ENCODE measurements at regions not wholly inside any gene's neighbourhood (a gene's known extent, or its start where the extent isn't known, plus 50 kb on each side); places are given as distances from the start of the nearest gene placed in this dataset.
"Not testable (repeated sequence)": the region's sequence is repeated elsewhere in the genome, so short reads cannot be mapped to it uniquely, and the experiment has no call there.

DNA sequence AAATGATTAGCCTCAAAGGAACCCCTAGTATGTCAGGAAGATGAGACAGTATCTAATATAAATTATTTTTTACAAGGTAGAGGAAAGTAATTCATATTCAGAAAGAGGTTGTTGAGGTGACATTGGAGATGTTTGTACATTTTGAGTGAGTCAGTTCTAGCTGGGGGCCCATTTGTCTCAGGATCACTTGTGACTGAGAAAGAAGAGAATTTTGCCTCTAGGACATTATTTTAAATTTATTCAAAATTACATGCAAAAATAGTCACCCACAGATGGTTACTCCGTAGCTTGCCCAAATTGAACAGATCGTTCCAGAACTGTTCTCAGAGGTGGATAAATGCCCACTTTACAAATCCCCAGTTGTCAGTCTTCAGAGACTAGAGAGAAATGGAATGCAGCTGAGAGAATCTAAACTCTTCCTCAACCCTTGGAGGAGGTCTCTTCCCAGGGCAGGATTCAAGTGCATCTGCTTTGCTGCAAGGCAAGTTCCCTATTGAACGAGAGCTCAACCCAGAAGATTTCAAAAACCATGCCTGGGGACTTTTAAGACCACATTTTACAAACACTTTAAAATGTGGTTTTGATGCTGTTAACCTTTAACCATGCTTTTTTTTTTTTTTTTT lies 987.8 kb upstream of the ADAMTS5 start:
- Histone ChIP-seq H3K4me3 (no peak overlapping the region), H3K79me2 (replicated peaks; ENCODE audit: insufficient read depth) (no peaks in the 10 kb centered on the region), H3K4me2 (no peak overlapping the region), H3K36me3 (ENCODE audit: insufficient read depth) (no peaks in the 10 kb centered on the region), H3K27ac (ENCODE audit: low read depth) (no peak overlapping the region), H3K4me1 (ENCODE audit: insufficient read depth) (no peaks in the 10 kb centered on the region), H2AFZ (no peak overlapping the region), H4K20me1 (replicated peaks; ENCODE audit: insufficient read depth) (no peaks in the 10 kb centered on the region), H3F3A (replicated peaks; ENCODE audit: low read depth) (no peaks in the 10 kb centered on the region), H3K27me3 (ENCODE audit: insufficient read depth) (no peaks in the 10 kb centered on the region), H3K9me2 (ENCODE audit: insufficient read depth) (no peaks in the 10 kb centered on the region; the same call in 1 of the 2 replicates)
- no peak overlapping the region for H3K4me3 Mint-ChIP-seq
- DNase-seq (ENCODE audit: low spot score) (peak; percentile 1), ATAC-seq (no peak)
- no peak overlapping the region for H3K27ac Mint-ChIP-seq
- H3K27me3 Mint-ChIP-seq (ENCODE audit: insufficient read depth, low read depth, poor library complexity), result no peaks in the 10 kb centered on the region
- H3K4me1 Mint-ChIP-seq, result peaks cover 3% of the 10 kb centered on the region; the same call in 1 of the 3 replicates
- TF ChIP-seq POLR2AphosphoS5 (IDR thresholded peaks at IDR 0.05; ENCODE audit: low read depth) (no peak), ZNF114 (CRISPR knock-in tag; IDR thresholded peaks at IDR 0.05) (no peak), CREB1 (CRISPR knock-in tag; IDR thresholded peaks at IDR 0.05; ENCODE audit: low read depth) (no peak)
- H3K9me3 Mint-ChIP-seq, result no peaks in the 10 kb centered on the region; the same call in 2 of the 3 replicates
- H3K36me3 Mint-ChIP-seq (ENCODE audit: low read depth), result no peaks in the 10 kb centered on the region; the same call in 2 of the 3 replicates

DNA sequence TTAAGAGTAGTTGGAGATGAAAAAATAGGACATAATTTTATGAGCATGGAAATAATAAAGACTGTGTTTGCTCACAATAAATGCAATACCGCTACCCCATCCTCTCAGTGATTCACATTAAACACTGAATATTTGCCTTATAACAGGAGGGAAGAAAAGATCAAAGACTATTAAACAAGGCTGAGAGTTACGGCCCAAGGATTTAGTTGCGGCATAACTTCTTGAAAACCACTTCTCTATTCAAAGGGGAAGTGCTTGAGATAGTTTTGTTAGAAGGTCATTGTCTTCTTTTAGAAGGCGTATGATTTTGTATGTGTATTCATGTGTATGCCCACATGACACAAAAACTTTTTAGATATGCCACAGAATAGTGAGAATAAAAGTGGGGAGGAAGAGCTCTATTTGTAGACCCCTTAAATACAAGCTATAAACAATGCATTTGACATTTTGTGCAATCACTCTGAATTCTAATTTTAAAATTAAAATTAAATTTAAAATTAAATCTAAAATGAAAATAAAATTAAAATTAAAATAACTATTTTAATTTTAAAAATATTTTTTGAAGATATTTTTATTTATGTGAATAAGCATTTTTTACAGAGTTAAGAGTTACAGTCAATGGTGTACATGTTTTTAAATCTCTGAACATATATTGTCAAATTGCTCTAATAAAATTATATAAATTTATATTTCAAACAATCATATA lies 986.6 kb upstream of the ADAMTS5 start:
- ATAC-seq, result no peak
- DNase-seq (ENCODE audit: low spot score), result no peak

DNA sequence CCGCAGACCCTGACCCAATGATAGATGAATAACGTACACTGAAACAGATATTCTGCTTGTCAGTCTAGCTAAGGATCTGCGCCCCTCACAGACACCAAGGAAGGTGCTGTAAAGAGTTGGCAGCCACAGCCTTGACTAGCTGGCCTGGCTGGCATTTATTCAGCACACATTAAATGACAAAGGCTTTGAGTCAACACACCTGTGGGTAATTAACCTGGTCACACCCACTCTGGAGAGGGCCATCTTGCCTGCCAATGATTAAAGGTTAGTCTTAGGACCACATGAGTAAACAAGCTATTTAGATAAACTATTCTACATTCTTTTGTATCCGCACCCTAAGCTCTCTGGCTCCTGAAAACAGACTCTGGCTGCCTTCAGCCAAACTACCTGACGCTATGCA lies 982.2 kb upstream of the ADAMTS5 start:
- TF ChIP-seq NANOG (IDR thresholded peaks at IDR 0.05; ENCODE audit: borderline replicate concordance), result peak; percentile 72; the same call in 1 of the 2 replicates
- not testable (repeated sequence) for H3K4me1 ChIP-seq (ENCODE audit: insufficient read depth); H3K27me3 Mint-ChIP-seq (ENCODE audit: insufficient read depth, low read depth, poor library complexity); H3K27me3 ChIP-seq (ENCODE audit: insufficient read depth); H3K4me1 Mint-ChIP-seq; H2AFZ ChIP-seq; H3F3A ChIP-seq (replicated peaks; ENCODE audit: low read depth); H3K36me3 ChIP-seq (ENCODE audit: insufficient read depth); H3K4me3 ChIP-seq; H3K4me3 Mint-ChIP-seq; H4K20me1 ChIP-seq (replicated peaks; ENCODE audit: insufficient read depth); H3K79me2 ChIP-seq (replicated peaks; ENCODE audit: insufficient read depth); H3K4me2 ChIP-seq; H3K27ac Mint-ChIP-seq; H3K9me2 ChIP-seq (ENCODE audit: insufficient read depth); H3K27ac ChIP-seq (ENCODE audit: low read depth); H3K36me3 Mint-ChIP-seq (ENCODE audit: low read depth)
- peaks cover 21% of the 10 kb centered on the region for H3K9me3 Mint-ChIP-seq
- peak; percentile 75 for ATAC-seq
- peak; percentile 51 for DNase-seq (ENCODE audit: low spot score)

More for the DNA sequence above, 986.6 kb upstream of the ADAMTS5 start:
- peaks cover 9% of the 10 kb centered on the region for H3K36me3 Mint-ChIP-seq (ENCODE audit: low read depth)
- no peak overlapping the region for H3K4me3 Mint-ChIP-seq
- Histone ChIP-seq H2AFZ (no peak overlapping the region), H4K20me1 (replicated peaks; ENCODE audit: insufficient read depth) (no peaks in the 10 kb centered on the region), H3K9me2 (ENCODE audit: insufficient read depth) (no peaks in the 10 kb centered on the region; the same call in 1 of the 2 replicates), H3K36me3 (ENCODE audit: insufficient read depth) (no peaks in the 10 kb centered on the region), H3K27me3 (ENCODE audit: insufficient read depth) (no peaks in the 10 kb centered on the region), H3K4me1 (ENCODE audit: insufficient read depth) (no peaks in the 10 kb centered on the region), H3K4me2 (no peak overlapping the region), H3K4me3 (no peak overlapping the region), H3K27ac (ENCODE audit: low read depth) (no peak overlapping the region), H3K79me2 (replicated peaks; ENCODE audit: insufficient read depth) (no peaks in the 10 kb centered on the region), H3F3A (replicated peaks; ENCODE audit: low read depth) (no peaks in the 10 kb centered on the region)
- H3K9me3 Mint-ChIP-seq, result peaks cover 11% of the 10 kb centered on the region
- H3K27ac Mint-ChIP-seq, result no peak overlapping the region
- TF ChIP-seq POLR2AphosphoS5 (IDR thresholded peaks at IDR 0.05; ENCODE audit: low read depth) (no peak), ETS1 (IDR thresholded peaks at IDR 0.05) (no peak)
- no peaks in the 10 kb centered on the region for H3K27me3 Mint-ChIP-seq (ENCODE audit: insufficient read depth, low read depth, poor library complexity)
- H3K4me1 Mint-ChIP-seq, result peaks cover 5% of the 10 kb centered on the region; the same call in 1 of the 3 replicates

GRCh38 chr21:27930108-27930767 lies 963.4 kb upstream of the ADAMTS5 start:
- H3K27me3 ChIP-seq (ENCODE audit: insufficient read depth); DNase-seq (ENCODE audit: low spot score); H3K79me2 ChIP-seq (replicated peaks; ENCODE audit: insufficient read depth); H3K4me3 ChIP-seq; H2AFZ ChIP-seq; H3K36me3 Mint-ChIP-seq (ENCODE audit: low read depth); H3K27ac ChIP-seq (ENCODE audit: low read depth); ATAC-seq; H3K27me3 Mint-ChIP-seq (ENCODE audit: insufficient read depth, low read depth, poor library complexity); H3F3A ChIP-seq (replicated peaks; ENCODE audit: low read depth); H3K4me1 ChIP-seq (ENCODE audit: insufficient read depth); H4K20me1 ChIP-seq (replicated peaks; ENCODE audit: insufficient read depth); H3K4me2 ChIP-seq; H3K4me3 Mint-ChIP-seq; H3K36me3 ChIP-seq (ENCODE audit: insufficient read depth); H3K4me1 Mint-ChIP-seq; H3K9me2 ChIP-seq (ENCODE audit: insufficient read depth); H3K9me3 Mint-ChIP-seq; H3K27ac Mint-ChIP-seq: not testable (repeated sequence)

DNA sequence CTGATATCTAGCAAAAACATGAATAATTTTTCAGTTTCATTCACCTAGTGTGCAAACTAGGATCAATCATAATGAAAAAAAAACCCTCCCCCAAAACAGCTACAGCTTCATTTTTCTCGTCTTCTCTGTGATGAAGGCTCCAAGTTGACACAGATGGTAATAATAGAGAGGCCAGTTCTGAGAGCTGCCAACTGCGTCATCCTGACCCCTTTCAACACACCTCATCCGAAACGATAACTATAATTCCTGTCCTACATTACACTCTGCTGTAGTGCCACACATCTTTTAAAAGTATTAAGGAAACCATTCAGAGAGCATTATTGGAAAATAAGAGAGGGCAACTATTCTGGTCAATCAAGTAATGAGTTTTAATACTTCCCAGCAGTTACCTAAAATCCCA lies 962.3 kb upstream of the ADAMTS5 start:
- H3K4me3 Mint-ChIP-seq; H3F3A ChIP-seq (replicated peaks; ENCODE audit: low read depth); H3K27me3 Mint-ChIP-seq (ENCODE audit: insufficient read depth, low read depth, poor library complexity); H3K27ac Mint-ChIP-seq; ATAC-seq; H3K79me2 ChIP-seq (replicated peaks; ENCODE audit: insufficient read depth); H4K20me1 ChIP-seq (replicated peaks; ENCODE audit: insufficient read depth); H3K4me3 ChIP-seq; DNase-seq (ENCODE audit: low spot score); H2AFZ ChIP-seq; H3K36me3 ChIP-seq (ENCODE audit: insufficient read depth); H3K27me3 ChIP-seq (ENCODE audit: insufficient read depth); H3K4me1 Mint-ChIP-seq; H3K36me3 Mint-ChIP-seq (ENCODE audit: low read depth); H3K4me1 ChIP-seq (ENCODE audit: insufficient read depth); H3K9me2 ChIP-seq (ENCODE audit: insufficient read depth); H3K27ac ChIP-seq (ENCODE audit: low read depth); H3K9me3 Mint-ChIP-seq; H3K4me2 ChIP-seq: not testable (repeated sequence)

Measured in GM23338 (cell line).